Endothelial cell of umbilical vein (primary cell): ENCODE measurements at regions not wholly inside any gene's neighbourhood (a gene's known extent, or its start where the extent isn't known, plus 50 kb on each side); places are given as distances from the start of the nearest gene placed in this dataset.
"Not testable (repeated sequence)": the region's sequence is repeated elsewhere in the genome, so short reads cannot be mapped to it uniquely, and the experiment has no call there.

Experiments used
- BruUV-seq: library from RNA; stranded (reverse); fragments of 400-500 nt; replicated peaks from 2 replicates; lab custom pipeline; 2021; lab: Mats Ljungman, UMichigan
- CTCF ChIA-PET: fragments of 300-600, 350-600 bp; sonication (Branson Sonifier 250); formaldehyde crosslinking; loops from one replicate; lab custom pipeline; 2021; ENCODE audit warnings: antibody characterized with exemption, inconsistent platforms; lab: Charles Lee
- POLR2A ChIA-PET: fragments of 300-600, 350-600 bp; sonication (Branson Sonifier 250); formaldehyde crosslinking; loops from one replicate; lab custom pipeline; 2021; ENCODE audit warnings: antibody characterized with exemption, inconsistent platforms; lab: Charles Lee
- DNase-seq: peaks from one replicate; pipeline ENCODE4 v3.0.0-alpha.2; 2011; ENCODE audit warnings: low read depth, low spot score
- FAIRE-seq: peaks from 2 replicates; lab custom pipeline; 2011; peaks lifted over from hg19 to GRCh38; lab: Jason Lieb, UNC
- H2AFZ ChIP-seq: 2 replicates; pipeline ENCODE4 v1.6.0; 2012; ENCODE audit warnings: low read depth, low read length, control low read depth, inconsistent platforms
- H3K27ac ChIP-seq: 2 replicates; pipeline ENCODE4 v1.5.1; 2011; ENCODE audit warnings: low read depth, mild to moderate bottlenecking, control low read depth, low read length, moderate library complexity; ENCODE audit not compliant: insufficient read depth
- H3K27me3 ChIP-seq, 2 experiments: 2 replicates each; pipeline versions ENCODE4 v1.6.0 to v1.6.1; 2011; ENCODE audit warnings: low read length in 2 of 2, mixed read lengths in 1 of 2; ENCODE audit not compliant: control insufficient read depth in 2 of 2, insufficient read depth in 2 of 2
- H3K36me3 ChIP-seq, 2 experiments: 2 replicates in 1 of 2; 3 replicates in 1 of 2; pipeline ENCODE4 v1.5.1; 2011; ENCODE audit warnings: low read length in 2 of 2, mild to moderate bottlenecking in 1 of 2, moderate library complexity in 1 of 2; ENCODE audit not compliant: control insufficient read depth in 2 of 2, insufficient read depth in 2 of 2; ENCODE audit errors: extremely low read depth in 1 of 2
- H3K4me1 ChIP-seq: 3 replicates; pipeline ENCODE4 v1.5.1; 2011; ENCODE audit warnings: mild to moderate bottlenecking, low read length; ENCODE audit not compliant: control insufficient read depth, insufficient read depth; ENCODE audit errors: extremely low read depth
- H3K4me2 ChIP-seq: 2 replicates; pipeline ENCODE4 v1.6.1; 2011; ENCODE audit warnings: low read length, control low read depth, mixed read lengths; ENCODE audit not compliant: insufficient read depth
- H3K4me3 ChIP-seq, 3 experiments: fragments of 200-600 bp in 1 of 3; sonication (generic), shearing (Covaris generic) in 1 of 3; replicated peaks in 1 of 3; 2 replicates each; pipeline ENCODE4 v1.5.1; 2011 to 2016; ENCODE audit warnings: control low read depth in 3 of 3, low read length in 3 of 3, mild to moderate bottlenecking in 2 of 3, inconsistent platforms in 1 of 3, low read depth in 1 of 3, moderate library complexity in 1 of 3; ENCODE audit not compliant: insufficient read depth in 1 of 3
- H3K79me2 ChIP-seq: 2 replicates; pipeline ENCODE4 v1.6.0; 2012; ENCODE audit warnings: low read length, inconsistent platforms; ENCODE audit not compliant: control insufficient read depth, insufficient read depth
- H3K9ac ChIP-seq: replicated peaks from 2 replicates; pipeline ENCODE3; 2011; ENCODE audit warnings: low read length, control low read depth; ENCODE audit not compliant: insufficient read depth; ENCODE audit errors: extremely low read depth
- H3K9me1 ChIP-seq: replicated peaks from 3 replicates; pipeline ENCODE4 v1.6.0; 2011; ENCODE audit warnings: mild to moderate bottlenecking, low read length; ENCODE audit not compliant: control insufficient read depth, insufficient read depth; ENCODE audit errors: extremely low read depth
- H3K9me3 ChIP-seq: replicated peaks from 2 replicates; pipeline ENCODE4 v1.5.1; 2012; ENCODE audit warnings: low read length, inconsistent platforms; ENCODE audit not compliant: control insufficient read depth, insufficient read depth
- H4K20me1 ChIP-seq: replicated peaks from 2 replicates; pipeline ENCODE3; 2011; ENCODE audit warnings: mild to moderate bottlenecking, low read length; ENCODE audit not compliant: control insufficient read depth, insufficient read depth; ENCODE audit errors: extremely low read depth
- CTCF ChIP-seq, 2 donors: IDR thresholded peaks; 1 replicate in 1 of 2; 2 replicates in 1 of 2; pipeline ENCODE4 v1.5.1; 2011; ENCODE audit warnings: low read length in 2 of 2, mild to moderate bottlenecking in 2 of 2, moderate library complexity in 2 of 2, control low read depth in 1 of 2, inconsistent platforms in 1 of 2, low read depth in 1 of 2; ENCODE audit not compliant: insufficient read depth in 1 of 2; ENCODE audit errors: extremely low read depth in 1 of 2
- EZH2 ChIP-seq: IDR thresholded peaks from 2 replicates; pipeline ENCODE4 v1.6.1; 2012; ENCODE audit warnings: borderline replicate concordance, low read depth, mild to moderate bottlenecking, moderate library complexity, low read length, inconsistent platforms; ENCODE audit not compliant: severe bottlenecking
- FOS ChIP-seq: IDR thresholded peaks from 2 replicates; pipeline ENCODE4 v1.6.1; 2011; ENCODE audit warnings: mild to moderate bottlenecking, low read length, moderate library complexity, borderline replicate concordance; ENCODE audit not compliant: insufficient read depth
- GATA2 ChIP-seq: IDR thresholded peaks from 2 replicates; pipeline ENCODE4 v1.7.0; 2011; ENCODE audit warnings: low read depth, mild to moderate bottlenecking, moderate library complexity, mixed read lengths, low read length; ENCODE audit not compliant: insufficient read length, insufficient read depth
- JUN ChIP-seq: IDR thresholded peaks from 2 replicates; pipeline ENCODE4 v1.6.1; 2011; ENCODE audit warnings: borderline replicate concordance, low read depth; ENCODE audit not compliant: insufficient read length, insufficient read depth
- MAX ChIP-seq: IDR thresholded peaks from 2 replicates; pipeline ENCODE4 v1.6.1; 2011; ENCODE audit not compliant: insufficient read depth, insufficient read length
- MYC ChIP-seq: IDR thresholded peaks from one replicate; pipeline ENCODE4 v1.6.1; 2011; ENCODE audit warnings: mild to moderate bottlenecking, low read depth, low read length
- POLR2A ChIP-seq: IDR thresholded peaks from 2 replicates; pipeline ENCODE4 v1.6.1; 2012; ENCODE audit warnings: low read depth, mild to moderate bottlenecking, control low read depth, low read length
- POLR2AphosphoS5 ChIP-seq: IDR thresholded peaks from 2 replicates; pipeline ENCODE4 v1.6.1; 2012; ENCODE audit warnings: low read depth, mild to moderate bottlenecking, control low read depth, low read length, moderate library complexity; ENCODE audit not compliant: insufficient read depth
- dilution Hi-C: fragments of 300-500 bp; cut with MboI; formaldehyde crosslinking; loops from one replicate; pipeline ENCODE4 v1.15.0; 2019; ENCODE audit warnings: low sequenced_read_pairs; ENCODE audit not compliant: extremely low pct_ligation_motif_present
- intact Hi-C: fragments of 100-400 bp; cut with micrococcal nuclease; formaldehyde crosslinking; loops from one replicate; pipeline ENCODE4 v1.10.0; 2022

DNA sequence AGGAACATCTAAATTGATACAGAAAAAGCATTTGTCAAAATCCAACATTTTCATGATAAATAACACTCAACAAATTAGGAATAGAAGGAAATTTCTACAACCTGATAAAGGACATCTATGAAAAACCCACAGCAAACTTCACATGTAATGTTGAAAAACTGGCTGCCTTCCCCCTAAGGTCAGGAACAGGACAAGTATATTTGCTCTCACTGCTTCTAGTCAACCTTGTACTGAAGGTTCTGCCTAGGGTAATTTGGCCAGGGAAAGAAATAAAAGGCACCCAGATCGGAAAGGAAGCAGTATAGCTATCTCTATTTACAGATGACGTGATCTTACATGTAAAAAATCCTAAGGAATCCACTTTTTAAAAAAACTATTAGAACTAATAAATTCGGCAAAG lies 97.1 kb upstream of the USP9X start:
- no peaks in the 10 kb centered on the region for H3K9me1 ChIP-seq
- DNase-seq = no peak
- TF ChIP-seq CTCF (IDR thresholded peaks at IDR 0.05; ENCODE audit: extremely low read depth in 1 of 2, insufficient read depth in 1 of 2, low read depth in 1 of 2, low read length in 2 of 2) (no peak), EZH2 (no peak), POLR2A (no peak), FOS (no peak), MAX (no peak), GATA2 (no peak), POLR2AphosphoS5 (no peak), MYC (no peak), JUN (no peak)
- H2AFZ ChIP-seq = no peak overlapping the region
- H4K20me1 ChIP-seq = no peaks in the 10 kb centered on the region
- dilution Hi-C loops (no loop called here), intact Hi-C loops (no loop called here)
- H3K36me3 ChIP-seq = no peaks in the 10 kb centered on the region
- no peak overlapping the region for H3K9ac ChIP-seq
- H3K4me3 ChIP-seq = no peak overlapping the region
- POLR2A ChIA-PET = no interaction called here
- H3K9me3 ChIP-seq = no peaks in the 10 kb centered on the region
- no TSS peak for BruUV-seq
- no peaks in the 10 kb centered on the region for H3K27me3 ChIP-seq
- CTCF ChIA-PET = no interaction called here
- no peaks in the 10 kb centered on the region for H3K4me1 ChIP-seq
- H3K27ac ChIP-seq = no peak overlapping the region
- FAIRE-seq = no peak
- no peak overlapping the region for H3K4me2 ChIP-seq
- H3K79me2 ChIP-seq = no peaks in the 10 kb centered on the region

- DNase-seq, FAIRE-seq, H4K20me1 ChIP-seq, H3K27ac ChIP-seq, H3K36me3 ChIP-seq, H3K9me1 ChIP-seq, POLR2A ChIA-PET, CTCF ChIA-PET, intact Hi-C loops, H3K9me3 ChIP-seq, H3K9ac ChIP-seq, BruUV-seq, H3K27me3 ChIP-seq, H2AFZ ChIP-seq, H3K4me3 ChIP-seq, H3K4me2 ChIP-seq, H3K79me2 ChIP-seq, dilution Hi-C loops, H3K4me1 ChIP-seq: not testable (repeated sequence)
Measured at GRCh38 chrX:40993395-40993794, 91.8 kb upstream of the USP9X start.
